Gastrocnemius medialis (tissue), 4 donors: ENCODE measurements at regions not wholly inside any gene's neighbourhood (a gene's known extent, or its start where the extent isn't known, plus 50 kb on each side); places are given as distances from the start of the nearest gene placed in this dataset.

Source experiments
- ATAC-seq, 2 donors: fragments of 150-250 bp; one replicate each; pipeline ENCODE4 v1.9.1; 2016
- DNase-seq, 2 donors: peaks; one replicate each; pipeline ENCODE4 v3.0.0-alpha.2; 2019
- H3K27ac ChIP-seq, 4 donors: fragments of 200-600 bp; sonication (generic); 1 replicate in 1 of 4; 2 replicates in 3 of 4; pipeline ENCODE4 v1.5.1; 2016 to 2018; ENCODE audit warnings: mild to moderate bottlenecking in 2 of 4, moderate library complexity in 1 of 4
- H3K27me3 ChIP-seq, 3 donors: fragments of 200-600 bp; sonication (generic) in 2 of 3; 1 replicate in 1 of 3; 2 replicates in 2 of 3; pipeline versions ENCODE4 v1.5.1 to v1.6.0; 2016 to 2019; ENCODE audit warnings: mild to moderate bottlenecking in 1 of 3, moderate library complexity in 1 of 3
- H3K36me3 ChIP-seq, 2 donors: fragments of 200-600 bp; sonication (generic) in 1 of 2; one replicate each; pipeline ENCODE4 v1.5.1; 2017 to 2018
- H3K4me1 ChIP-seq, 2 donors: fragments of 200-600 bp; sonication (generic) in 1 of 2; one replicate each; pipeline ENCODE4 v1.5.1; 2016 to 2017; ENCODE audit warnings: mild to moderate bottlenecking in 2 of 2
- H3K4me3 ChIP-seq, 4 donors: fragments of 200-600 bp; sonication (generic) in 3 of 4; 1 replicate in 1 of 4; 2 replicates in 3 of 4; pipeline ENCODE4 v1.5.1; 2016 to 2019; ENCODE audit warnings: mild to moderate bottlenecking in 2 of 4
- H3K9me3 ChIP-seq, 3 donors: fragments of 200-600 bp; sonication (generic) in 2 of 3; 1 replicate in 1 of 3; 2 replicates in 2 of 3; pipeline ENCODE4 v1.5.1; 2016 to 2019
- POLR2A ChIP-seq, 2 donors: fragments of 450-650 bp; IDR thresholded peaks; one replicate each; pipeline ENCODE4 v1.6.1; 2017; ENCODE audit warnings: antibody characterized with exemption in 2 of 2, mild to moderate bottlenecking in 2 of 2, moderate library complexity in 2 of 2
- in situ Hi-C, 4 donors: fragments of 200-750 bp; cut with MboI; loops; one replicate each; pipeline versions ENCODE4 v1.15.0 to v1.8.0; 2017; ENCODE audit warnings: low sequenced_read_pairs in 4 of 4
- intact Hi-C: fragments of 100-400 bp; cut with DNase I; formaldehyde crosslinking; loops from one replicate; pipeline ENCODE4 v1.15.1; 2023; ENCODE audit warnings: low total_unique reads
- TF ChIP-seq, protein P1 (sequence below), 5 experiments: fragments of 450-650 bp in 3 of 5; fragments of 200-600 bp in 2 of 5; sonication (generic) in 2 of 5; IDR thresholded peaks in 4 of 5; conservative IDR thresholded peaks in 1 of 5; 1 replicate in 4 of 5; 2 replicates in 1 of 5; pipeline ENCODE4 v1.5.1; 2016 to 2019; ENCODE audit warnings: antibody characterized with exemption in 5 of 5, mild to moderate bottlenecking in 3 of 5, moderate library complexity in 3 of 5

DNA sequence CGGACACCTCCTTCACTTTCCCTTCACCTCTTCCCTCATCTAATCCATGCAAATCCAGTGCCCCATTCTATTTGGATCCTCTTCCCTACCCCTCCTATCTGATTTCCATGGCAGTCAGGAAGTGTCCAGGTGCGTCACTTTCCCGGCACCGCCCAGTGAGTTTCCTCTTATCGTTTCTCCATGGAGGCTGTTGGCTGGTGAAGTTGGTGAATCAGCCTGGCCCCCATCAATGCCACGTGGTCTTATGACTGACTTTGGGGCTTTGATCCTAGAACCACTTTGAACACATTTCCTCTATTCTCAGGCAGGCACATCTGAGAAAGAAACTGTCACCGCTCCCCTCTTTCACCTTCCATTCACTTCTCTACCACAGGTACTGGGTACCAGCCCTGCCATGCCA, 137.8 kb downstream of the CEP135 start:
- no peaks in the 10 kb centered on the region for H3K36me3 ChIP-seq
- H3K9me3 ChIP-seq, result no peaks in the 10 kb centered on the region
- no peak for ATAC-seq
- in situ Hi-C loops (no loop called here), intact Hi-C loops (no loop called here)
- H3K4me3 ChIP-seq, result no peak overlapping the region
- no peaks in the 10 kb centered on the region for H3K4me1 ChIP-seq
- no peak for TF ChIP-seq POLR2A (IDR thresholded peaks at IDR 0.05)
- TF ChIP-seq, protein P1, sequence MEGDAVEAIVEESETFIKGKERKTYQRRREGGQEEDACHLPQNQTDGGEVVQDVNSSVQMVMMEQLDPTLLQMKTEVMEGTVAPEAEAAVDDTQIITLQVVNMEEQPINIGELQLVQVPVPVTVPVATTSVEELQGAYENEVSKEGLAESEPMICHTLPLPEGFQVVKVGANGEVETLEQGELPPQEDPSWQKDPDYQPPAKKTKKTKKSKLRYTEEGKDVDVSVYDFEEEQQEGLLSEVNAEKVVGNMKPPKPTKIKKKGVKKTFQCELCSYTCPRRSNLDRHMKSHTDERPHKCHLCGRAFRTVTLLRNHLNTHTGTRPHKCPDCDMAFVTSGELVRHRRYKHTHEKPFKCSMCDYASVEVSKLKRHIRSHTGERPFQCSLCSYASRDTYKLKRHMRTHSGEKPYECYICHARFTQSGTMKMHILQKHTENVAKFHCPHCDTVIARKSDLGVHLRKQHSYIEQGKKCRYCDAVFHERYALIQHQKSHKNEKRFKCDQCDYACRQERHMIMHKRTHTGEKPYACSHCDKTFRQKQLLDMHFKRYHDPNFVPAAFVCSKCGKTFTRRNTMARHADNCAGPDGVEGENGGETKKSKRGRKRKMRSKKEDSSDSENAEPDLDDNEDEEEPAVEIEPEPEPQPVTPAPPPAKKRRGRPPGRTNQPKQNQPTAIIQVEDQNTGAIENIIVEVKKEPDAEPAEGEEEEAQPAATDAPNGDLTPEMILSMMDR (IDR thresholded peaks at IDR 0.05 in 4 of 5, conservative IDR thresholded peaks at IDR 0.05 in 1 of 5), result no peak
- DNase-seq, result no peak
- no peak overlapping the region for H3K27ac ChIP-seq
- no peaks in the 10 kb centered on the region for H3K27me3 ChIP-seq

DNA sequence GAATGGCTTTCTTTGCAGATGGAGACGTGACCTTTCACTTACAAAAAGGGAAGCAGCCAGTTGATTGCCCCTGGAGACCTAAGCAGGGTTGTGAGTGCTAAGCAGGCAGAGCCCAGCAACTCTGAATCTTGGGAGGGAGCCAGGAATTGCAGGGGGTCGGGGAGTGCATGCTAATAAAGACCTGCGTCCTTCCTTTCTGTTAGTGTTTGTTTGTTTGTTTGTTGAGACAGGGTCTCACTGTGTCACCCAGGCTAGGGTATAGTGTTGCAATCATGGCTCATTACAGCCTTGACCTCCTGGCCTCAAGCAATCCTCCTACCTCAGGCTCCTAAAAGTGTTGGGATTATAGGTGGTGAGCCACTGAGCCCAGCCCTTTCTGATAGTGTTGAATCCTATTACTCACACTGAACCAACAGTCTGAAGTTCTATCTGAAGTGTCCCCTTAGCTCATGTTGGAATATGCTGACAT, 137.4 kb downstream of the CEP135 start:
- H3K27ac ChIP-seq, result no peak overlapping the region
- in situ Hi-C loops, result no loop called here
- no peaks in the 10 kb centered on the region for H3K27me3 ChIP-seq
- TF ChIP-seq POLR2A (IDR thresholded peaks at IDR 0.05), result no peak
- TF ChIP-seq, protein P1 (IDR thresholded peaks at IDR 0.05 in 4 of 5, conservative IDR thresholded peaks at IDR 0.05 in 1 of 5), result no peak
- no peak for ATAC-seq
- DNase-seq, result no peak
- H3K36me3 ChIP-seq, result no peaks in the 10 kb centered on the region
- H3K9me3 ChIP-seq, result no peaks in the 10 kb centered on the region
- no peak overlapping the region for H3K4me3 ChIP-seq
- no peaks in the 10 kb centered on the region for H3K4me1 ChIP-seq
- intact Hi-C loops, result no loop called here

DNA sequence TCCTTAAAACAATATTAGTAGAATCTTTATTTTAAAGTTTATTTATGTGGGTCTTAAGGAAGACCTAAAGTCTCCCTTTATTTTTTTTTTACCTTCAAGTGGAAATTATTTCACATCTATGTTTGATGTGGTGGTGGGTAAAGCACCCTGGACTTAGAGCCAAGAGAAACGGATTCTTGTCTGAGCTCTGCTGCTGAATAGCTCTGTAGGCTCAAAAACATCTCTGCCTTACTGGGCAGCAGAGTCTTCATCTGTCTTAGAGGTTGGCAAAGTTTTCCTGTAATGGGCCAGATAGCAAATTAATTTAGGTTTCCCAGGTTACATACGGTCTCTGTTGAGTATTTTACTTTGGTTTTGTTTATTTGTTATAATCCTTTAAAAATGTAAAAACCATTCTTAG, 136.5 kb downstream of the CEP135 start:
- TF ChIP-seq, protein P1 (IDR thresholded peaks at IDR 0.05 in 4 of 5, conservative IDR thresholded peaks at IDR 0.05 in 1 of 5), result no peak
- no peak for TF ChIP-seq POLR2A (IDR thresholded peaks at IDR 0.05)
- Histone ChIP-seq H3K27ac (no peak overlapping the region), H3K9me3 (no peaks in the 10 kb centered on the region), H3K4me1 (no peaks in the 10 kb centered on the region), H3K27me3 (no peaks in the 10 kb centered on the region), H3K4me3 (no peak overlapping the region), H3K36me3 (no peaks in the 10 kb centered on the region)
- intact Hi-C loops, result no loop called here
- DNase-seq, result no peak
- in situ Hi-C loops, result no loop called here
- no peak for ATAC-seq

DNA sequence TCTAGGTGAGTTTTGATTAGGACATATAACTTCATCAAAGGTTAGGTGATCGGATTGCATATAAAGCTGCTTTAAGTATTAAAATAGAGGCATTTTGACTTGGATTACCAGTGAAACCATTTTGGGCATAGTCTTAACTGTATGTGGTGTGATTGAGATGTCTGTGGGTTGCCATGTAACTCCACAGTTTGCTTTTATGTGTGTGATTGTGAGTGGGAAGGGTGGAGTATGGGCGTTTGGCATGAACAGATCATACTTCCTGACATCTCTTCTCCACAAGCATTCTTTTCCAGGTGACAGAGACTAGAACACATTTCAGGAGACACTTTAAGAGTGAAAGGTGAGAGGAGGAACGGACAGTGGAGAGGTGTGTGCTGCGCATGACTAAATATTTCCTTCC, 136.1 kb downstream of the CEP135 start:
- Histone ChIP-seq H3K9me3 (no peaks in the 10 kb centered on the region), H3K27ac (no peak overlapping the region), H3K36me3 (no peaks in the 10 kb centered on the region), H3K4me3 (no peak overlapping the region), H3K4me1 (no peaks in the 10 kb centered on the region), H3K27me3 (no peaks in the 10 kb centered on the region)
- DNase-seq (no peak), ATAC-seq (no peak)
- intact Hi-C loops (no loop called here), in situ Hi-C loops (no loop called here)
- TF ChIP-seq, protein P1 (IDR thresholded peaks at IDR 0.05 in 4 of 5, conservative IDR thresholded peaks at IDR 0.05 in 1 of 5), result no peak
- no peak for TF ChIP-seq POLR2A (IDR thresholded peaks at IDR 0.05)
